WTC11 (cell line): ENCODE measurements at regions not wholly inside any gene's neighbourhood (a gene's known extent, or its start where the extent isn't known, plus 50 kb on each side); places are given as distances from the start of the nearest gene placed in this dataset.

Source experiments
- ATAC-seq: fragments of 200-7000 bp; cut with Tn5 transposase; 2 replicates; pipeline ENCODE4 v1.10.0; 2021; ENCODE audit warnings: mild to moderate bottlenecking, moderate library complexity
- CTCF ChIA-PET: fragments of 300-600 bp; sonication (Branson Sonifier 250); formaldehyde crosslinking; loops from one replicate; lab custom pipeline; 2021; ENCODE audit warnings: antibody characterized with exemption; lab: Charles Lee
- POLR2A ChIA-PET: fragments of 350-600 bp; sonication (Branson Sonifier 250); formaldehyde crosslinking; loops from one replicate; lab custom pipeline; 2021; ENCODE audit warnings: antibody characterized with exemption; lab: Charles Lee
- DNase-seq: peaks from one replicate; pipeline ENCODE4 v3.0.0; 2021; ENCODE audit warnings: low spot score
- H3K27ac Mint-ChIP-seq: 2 replicates; pipeline ENCODE4 v1.8.0; 2021; ENCODE audit warnings: mixed read lengths
- H3K27me3 Mint-ChIP-seq: 2 replicates; pipeline ENCODE4 v1.8.0; 2021; ENCODE audit warnings: low read depth, mild to moderate bottlenecking, moderate library complexity, mixed read lengths
- H3K36me3 Mint-ChIP-seq: 2 replicates; pipeline ENCODE4 v1.8.0; 2021; ENCODE audit warnings: mixed read lengths
- H3K4me1 Mint-ChIP-seq: 2 replicates; pipeline ENCODE4 v1.8.0; 2022; ENCODE audit warnings: mixed read lengths
- H3K4me3 Mint-ChIP-seq: 2 replicates; pipeline ENCODE4 v1.8.0; 2021; ENCODE audit warnings: mild to moderate bottlenecking, moderate library complexity, mixed read lengths
- H3K9me3 Mint-ChIP-seq: 2 replicates; pipeline ENCODE4 v1.8.0; 2021; ENCODE audit warnings: mixed read lengths
- CBFB ChIP-seq: sonication (generic); formaldehyde crosslinking; IDR thresholded peaks from 2 replicates; pipeline ENCODE4 v1.8.1; 2022; ENCODE audit warnings: mild to moderate bottlenecking, low read depth, missing genetic modification reagents
- GRHL2 ChIP-seq: fragments of 250-450 bp; sonication (Bioruptor Pico); IDR thresholded peaks from 2 replicates; pipeline ENCODE4 v1.8.0; 2022; ENCODE audit warnings: mild to moderate bottlenecking, moderate library complexity; ENCODE audit not compliant: insufficient replicate concordance, severe bottlenecking
- GTF2I ChIP-seq: fragments of 250-450 bp; sonication (Bioruptor Pico); conservative IDR thresholded peaks from 2 replicates; pipeline ENCODE4 v1.4.0; 2021; ENCODE audit warnings: mild to moderate bottlenecking
- KAT7 ChIP-seq: sonication (generic); formaldehyde crosslinking; IDR thresholded peaks from 2 replicates; pipeline ENCODE4 v1.8.1; 2023; ENCODE audit warnings: missing genetic modification reagents, mild to moderate bottlenecking, borderline replicate concordance
- MAX ChIP-seq: sonication (generic); formaldehyde crosslinking; IDR thresholded peaks from 2 replicates; pipeline ENCODE4 v1.8.0; 2022; ENCODE audit warnings: mild to moderate bottlenecking, missing genetic modification reagents
- MLX ChIP-seq: sonication (generic); formaldehyde crosslinking; IDR thresholded peaks from 2 replicates; pipeline ENCODE4 v1.8.1; 2023; ENCODE audit warnings: mild to moderate bottlenecking, missing genetic modification reagents, moderate library complexity
- MXD4 ChIP-seq: fragments of 250-450 bp; sonication (Bioruptor Pico); IDR thresholded peaks from 2 replicates; pipeline ENCODE4 v1.8.0; 2021; ENCODE audit warnings: mild to moderate bottlenecking, moderate library complexity, borderline replicate concordance
- NFE2L1 ChIP-seq: sonication (generic); formaldehyde crosslinking; IDR thresholded peaks from 2 replicates; pipeline ENCODE4 v1.8.1; 2023; ENCODE audit warnings: missing genetic modification reagents
- NR1H2 ChIP-seq: sonication (generic); formaldehyde crosslinking; IDR thresholded peaks from 2 replicates; pipeline ENCODE4 v1.9.0; 2021; ENCODE audit warnings: mild to moderate bottlenecking, moderate library complexity, missing genetic modification reagents
- NR2C2 ChIP-seq: sonication (generic); formaldehyde crosslinking; IDR thresholded peaks from 2 replicates; pipeline ENCODE4 v1.8.0; 2022; ENCODE audit warnings: mild to moderate bottlenecking, missing genetic modification reagents
- SOX15 ChIP-seq: fragments of 250-450 bp; sonication (Bioruptor Pico); IDR thresholded peaks from 2 replicates; pipeline ENCODE4 v1.9.0; 2021; ENCODE audit warnings: mild to moderate bottlenecking
- SP1 ChIP-seq: sonication (generic); formaldehyde crosslinking; conservative IDR thresholded peaks from 2 replicates; pipeline ENCODE4 v1.8.1; 2022; ENCODE audit warnings: missing genetic modification reagents
- TCF7 ChIP-seq: sonication (generic); formaldehyde crosslinking; IDR thresholded peaks from 2 replicates; pipeline ENCODE4 v1.8.0; 2022; ENCODE audit warnings: mild to moderate bottlenecking, low read depth, missing genetic modification reagents, moderate library complexity
- ZMAT4 ChIP-seq: fragments of 250-450 bp; sonication (Bioruptor Pico); IDR thresholded peaks from 2 replicates; pipeline ENCODE4 v1.9.0; 2021; ENCODE audit warnings: mild to moderate bottlenecking
- ZNF121 ChIP-seq: sonication (generic); formaldehyde crosslinking; IDR thresholded peaks from 2 replicates; pipeline ENCODE4 v1.8.0; 2023; ENCODE audit warnings: missing genetic modification reagents
- ZNF317 ChIP-seq: sonication (generic); formaldehyde crosslinking; IDR thresholded peaks from 2 replicates; pipeline ENCODE4 v1.8.1; 2023; ENCODE audit warnings: low read depth, mild to moderate bottlenecking, moderate library complexity, missing genetic modification reagents, borderline replicate concordance
- ZSCAN18 ChIP-seq: fragments of 250-450 bp; sonication (Bioruptor Pico); IDR thresholded peaks from 2 replicates; pipeline ENCODE4 v2.1.2; 2022; ENCODE audit warnings: mild to moderate bottlenecking, moderate library complexity
- TF ChIP-seq, protein P1 (sequence below): fragments of 250-450 bp; sonication (Bioruptor Pico); IDR thresholded peaks from 2 replicates; pipeline ENCODE4 v1.9.0; 2021; ENCODE audit warnings: mild to moderate bottlenecking
- TF ChIP-seq, protein P2 (sequence below): sonication (generic); formaldehyde crosslinking; IDR thresholded peaks from 2 replicates; pipeline ENCODE4 v1.8.0; 2023; ENCODE audit warnings: missing genetic modification reagents, mild to moderate bottlenecking, borderline replicate concordance
- TF ChIP-seq, protein P3 (sequence below): sonication (generic); formaldehyde crosslinking; IDR thresholded peaks from 2 replicates; pipeline ENCODE4 v1.8.0; 2022; ENCODE audit warnings: mild to moderate bottlenecking, missing genetic modification reagents
- TF ChIP-seq, protein P4 (sequence below): sonication (generic); formaldehyde crosslinking; conservative IDR thresholded peaks from 2 replicates; pipeline ENCODE4 v1.8.1; 2022; ENCODE audit warnings: mild to moderate bottlenecking, missing genetic modification reagents
- TF ChIP-seq, protein P5 (sequence below): sonication (generic); formaldehyde crosslinking; IDR thresholded peaks from 2 replicates; pipeline ENCODE4 v1.8.1; 2022; ENCODE audit warnings: low read depth, mild to moderate bottlenecking, moderate library complexity, missing genetic modification reagents, borderline replicate concordance

DNA sequence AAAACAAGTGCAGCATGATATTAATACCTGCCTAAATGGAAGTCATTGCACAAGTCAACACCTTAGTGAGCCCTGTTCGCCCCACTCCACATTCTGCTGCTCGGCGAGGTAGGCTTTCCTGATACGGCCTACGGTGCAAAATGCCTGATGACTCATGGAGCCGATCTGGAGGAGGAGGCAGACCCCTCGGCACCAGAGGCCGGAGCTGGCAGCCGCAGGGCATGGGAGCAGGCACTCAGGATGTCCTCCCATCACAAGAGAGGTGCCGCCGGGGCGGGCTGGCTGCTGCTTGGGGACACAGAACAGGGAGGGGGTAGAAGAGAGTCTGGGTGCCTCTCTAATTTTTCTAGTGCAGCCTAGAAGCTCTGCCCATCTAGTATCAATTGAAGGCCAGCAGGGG is 418.5 kb upstream of the MGMT start (continued):
- no peak for TF ChIP-seq MLX
- no peak for TF ChIP-seq NFE2L1 (CRISPR knock-in tag)

GRCh38 chr10:129049501-129049900 is 417.5 kb upstream of the MGMT start:
- POLR2A ChIA-PET = no interaction called here

DNA sequence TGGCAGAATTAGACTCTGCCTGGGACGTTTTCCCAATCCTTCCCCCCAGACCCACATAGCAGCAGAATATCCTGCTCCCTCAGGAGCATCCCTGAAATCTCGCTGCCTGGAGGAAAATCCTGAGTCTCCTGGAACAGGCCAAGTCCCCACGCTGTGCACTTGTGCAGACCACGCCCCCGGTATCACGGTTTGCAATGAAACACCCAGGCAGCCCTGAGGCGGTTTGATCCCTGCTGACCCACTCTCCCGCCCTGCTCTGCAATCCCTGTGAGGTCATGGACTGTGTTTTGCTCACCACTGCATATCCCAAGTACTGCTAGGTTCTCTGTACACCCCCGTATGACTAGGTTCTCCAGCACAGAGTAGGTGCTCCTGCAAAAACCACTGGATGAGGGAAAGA is 411.8 kb upstream of the MGMT start:
- no peaks in the 10 kb centered on the region for H3K4me1 Mint-ChIP-seq
- no peaks in the 10 kb centered on the region for H3K27me3 Mint-ChIP-seq
- H3K9me3 Mint-ChIP-seq = peaks cover 3% of the 10 kb centered on the region
- ATAC-seq (no peak), DNase-seq (no peak)
- CTCF ChIA-PET = no interaction called here
- no peak overlapping the region for H3K4me3 Mint-ChIP-seq
- no peak for TF ChIP-seq CBFB (CRISPR knock-in tag)
- TF ChIP-seq KAT7 = no peak
- no peak for TF ChIP-seq TCF7 (CRISPR knock-in tag)
- no peak for TF ChIP-seq ZNF121 (CRISPR knock-in tag)
- no peak for TF ChIP-seq SP1 (CRISPR knock-in tag)
- TF ChIP-seq, protein P1, sequence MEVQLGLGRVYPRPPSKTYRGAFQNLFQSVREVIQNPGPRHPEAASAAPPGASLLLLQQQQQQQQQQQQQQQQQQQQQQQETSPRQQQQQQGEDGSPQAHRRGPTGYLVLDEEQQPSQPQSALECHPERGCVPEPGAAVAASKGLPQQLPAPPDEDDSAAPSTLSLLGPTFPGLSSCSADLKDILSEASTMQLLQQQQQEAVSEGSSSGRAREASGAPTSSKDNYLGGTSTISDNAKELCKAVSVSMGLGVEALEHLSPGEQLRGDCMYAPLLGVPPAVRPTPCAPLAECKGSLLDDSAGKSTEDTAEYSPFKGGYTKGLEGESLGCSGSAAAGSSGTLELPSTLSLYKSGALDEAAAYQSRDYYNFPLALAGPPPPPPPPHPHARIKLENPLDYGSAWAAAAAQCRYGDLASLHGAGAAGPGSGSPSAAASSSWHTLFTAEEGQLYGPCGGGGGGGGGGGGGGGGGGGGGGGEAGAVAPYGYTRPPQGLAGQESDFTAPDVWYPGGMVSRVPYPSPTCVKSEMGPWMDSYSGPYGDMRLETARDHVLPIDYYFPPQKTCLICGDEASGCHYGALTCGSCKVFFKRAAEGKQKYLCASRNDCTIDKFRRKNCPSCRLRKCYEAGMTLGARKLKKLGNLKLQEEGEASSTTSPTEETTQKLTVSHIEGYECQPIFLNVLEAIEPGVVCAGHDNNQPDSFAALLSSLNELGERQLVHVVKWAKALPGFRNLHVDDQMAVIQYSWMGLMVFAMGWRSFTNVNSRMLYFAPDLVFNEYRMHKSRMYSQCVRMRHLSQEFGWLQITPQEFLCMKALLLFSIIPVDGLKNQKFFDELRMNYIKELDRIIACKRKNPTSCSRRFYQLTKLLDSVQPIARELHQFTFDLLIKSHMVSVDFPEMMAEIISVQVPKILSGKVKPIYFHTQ (CRISPR knock-in tag) = no peak
- no peak for TF ChIP-seq ZNF317 (CRISPR knock-in tag)
- TF ChIP-seq, protein P2, sequence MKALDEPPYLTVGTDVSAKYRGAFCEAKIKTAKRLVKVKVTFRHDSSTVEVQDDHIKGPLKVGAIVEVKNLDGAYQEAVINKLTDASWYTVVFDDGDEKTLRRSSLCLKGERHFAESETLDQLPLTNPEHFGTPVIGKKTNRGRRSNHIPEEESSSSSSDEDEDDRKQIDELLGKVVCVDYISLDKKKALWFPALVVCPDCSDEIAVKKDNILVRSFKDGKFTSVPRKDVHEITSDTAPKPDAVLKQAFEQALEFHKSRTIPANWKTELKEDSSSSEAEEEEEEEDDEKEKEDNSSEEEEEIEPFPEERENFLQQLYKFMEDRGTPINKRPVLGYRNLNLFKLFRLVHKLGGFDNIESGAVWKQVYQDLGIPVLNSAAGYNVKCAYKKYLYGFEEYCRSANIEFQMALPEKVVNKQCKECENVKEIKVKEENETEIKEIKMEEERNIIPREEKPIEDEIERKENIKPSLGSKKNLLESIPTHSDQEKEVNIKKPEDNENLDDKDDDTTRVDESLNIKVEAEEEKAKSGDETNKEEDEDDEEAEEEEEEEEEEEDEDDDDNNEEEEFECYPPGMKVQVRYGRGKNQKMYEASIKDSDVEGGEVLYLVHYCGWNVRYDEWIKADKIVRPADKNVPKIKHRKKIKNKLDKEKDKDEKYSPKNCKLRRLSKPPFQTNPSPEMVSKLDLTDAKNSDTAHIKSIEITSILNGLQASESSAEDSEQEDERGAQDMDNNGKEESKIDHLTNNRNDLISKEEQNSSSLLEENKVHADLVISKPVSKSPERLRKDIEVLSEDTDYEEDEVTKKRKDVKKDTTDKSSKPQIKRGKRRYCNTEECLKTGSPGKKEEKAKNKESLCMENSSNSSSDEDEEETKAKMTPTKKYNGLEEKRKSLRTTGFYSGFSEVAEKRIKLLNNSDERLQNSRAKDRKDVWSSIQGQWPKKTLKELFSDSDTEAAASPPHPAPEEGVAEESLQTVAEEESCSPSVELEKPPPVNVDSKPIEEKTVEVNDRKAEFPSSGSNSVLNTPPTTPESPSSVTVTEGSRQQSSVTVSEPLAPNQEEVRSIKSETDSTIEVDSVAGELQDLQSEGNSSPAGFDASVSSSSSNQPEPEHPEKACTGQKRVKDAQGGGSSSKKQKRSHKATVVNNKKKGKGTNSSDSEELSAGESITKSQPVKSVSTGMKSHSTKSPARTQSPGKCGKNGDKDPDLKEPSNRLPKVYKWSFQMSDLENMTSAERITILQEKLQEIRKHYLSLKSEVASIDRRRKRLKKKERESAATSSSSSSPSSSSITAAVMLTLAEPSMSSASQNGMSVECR (CRISPR knock-in tag) = no peak
- no peak for TF ChIP-seq ZMAT4 (CRISPR knock-in tag)
- TF ChIP-seq NR2C2 = no peak
- TF ChIP-seq MAX = no peak
- TF ChIP-seq, protein P3, sequence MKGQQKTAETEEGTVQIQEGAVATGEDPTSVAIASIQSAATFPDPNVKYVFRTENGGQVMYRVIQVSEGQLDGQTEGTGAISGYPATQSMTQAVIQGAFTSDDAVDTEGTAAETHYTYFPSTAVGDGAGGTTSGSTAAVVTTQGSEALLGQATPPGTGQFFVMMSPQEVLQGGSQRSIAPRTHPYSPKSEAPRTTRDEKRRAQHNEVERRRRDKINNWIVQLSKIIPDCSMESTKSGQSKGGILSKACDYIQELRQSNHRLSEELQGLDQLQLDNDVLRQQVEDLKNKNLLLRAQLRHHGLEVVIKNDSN (CRISPR knock-in tag) = no peak
- no peak for TF ChIP-seq GTF2I (CRISPR knock-in tag)
- TF ChIP-seq NR1H2 (CRISPR knock-in tag) = no peak
- no peak for TF ChIP-seq ZSCAN18 (CRISPR knock-in tag)
- TF ChIP-seq, protein P4, sequence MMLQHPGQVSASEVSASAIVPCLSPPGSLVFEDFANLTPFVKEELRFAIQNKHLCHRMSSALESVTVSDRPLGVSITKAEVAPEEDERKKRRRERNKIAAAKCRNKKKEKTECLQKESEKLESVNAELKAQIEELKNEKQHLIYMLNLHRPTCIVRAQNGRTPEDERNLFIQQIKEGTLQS (CRISPR knock-in tag) = no peak
- TF ChIP-seq, protein P5, sequence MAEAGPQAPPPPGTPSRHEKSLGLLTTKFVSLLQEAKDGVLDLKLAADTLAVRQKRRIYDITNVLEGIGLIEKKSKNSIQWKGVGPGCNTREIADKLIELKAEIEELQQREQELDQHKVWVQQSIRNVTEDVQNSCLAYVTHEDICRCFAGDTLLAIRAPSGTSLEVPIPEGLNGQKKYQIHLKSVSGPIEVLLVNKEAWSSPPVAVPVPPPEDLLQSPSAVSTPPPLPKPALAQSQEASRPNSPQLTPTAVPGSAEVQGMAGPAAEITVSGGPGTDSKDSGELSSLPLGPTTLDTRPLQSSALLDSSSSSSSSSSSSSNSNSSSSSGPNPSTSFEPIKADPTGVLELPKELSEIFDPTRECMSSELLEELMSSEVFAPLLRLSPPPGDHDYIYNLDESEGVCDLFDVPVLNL (CRISPR knock-in tag) = no peak
- TF ChIP-seq SOX15 = no peak
- H3K27ac Mint-ChIP-seq = no peak overlapping the region
- POLR2A ChIA-PET = no interaction called here
- no peaks in the 10 kb centered on the region for H3K36me3 Mint-ChIP-seq

More at GRCh38 chr10:129049501-129049900, 417.5 kb upstream of the MGMT start:
- CTCF ChIA-PET = no interaction called here
- Mint-ChIP-seq H3K36me3 (no peaks in the 10 kb centered on the region), H3K27me3 (no peaks in the 10 kb centered on the region), H3K4me1 (no peaks in the 10 kb centered on the region), H3K27ac (no peak overlapping the region), H3K4me3 (no peak overlapping the region), H3K9me3 (peaks cover 3% of the 10 kb centered on the region)
- no peak for TF ChIP-seq MXD4 (CRISPR knock-in tag)
- no peak for TF ChIP-seq GRHL2 (CRISPR knock-in tag)
- ATAC-seq (no peak), DNase-seq (no peak)
